ENCODE measurements at regions not wholly inside any gene's neighbourhood (a gene's known extent, or its start where the extent isn't known, plus 50 kb on each side); places are given as distances from the start of the nearest gene placed in this dataset.
"Not testable (repeated sequence)": the region's sequence is repeated elsewhere in the genome, so short reads cannot be mapped to it uniquely, and the experiment has no call there.

- Mint-ChIP-seq H3K4me3 (ENCODE audit: unreplicated experiment) (no peak overlapping the region), H3K27ac (ENCODE audit: unreplicated experiment) (no peak overlapping the region), H3K27me3 (ENCODE audit: insufficient read depth, unreplicated experiment) (peaks cover 3% of the 10 kb centered on the region), H3K9me3 (ENCODE audit: unreplicated experiment) (no peaks in the 10 kb centered on the region), H3K36me3 (ENCODE audit: insufficient read depth, unreplicated experiment) (no peaks in the 10 kb centered on the region), H3K4me1 (ENCODE audit: low read depth, unreplicated experiment) (no peaks in the 10 kb centered on the region)
- no peaks in the 10 kb centered on the region for H3K9me3 ChIP-seq
- ChIA-PET POLR2A (no interaction called here), CTCF (no interaction called here)
- H3K4me3 ChIP-seq (ENCODE audit: low read depth, low read length), result no peak overlapping the region
- no TSS peak for BruUV-seq (replicated peaks)
- DNase-seq, result no peak
- intact Hi-C loops (cut with micrococcal nuclease; ENCODE audit: unreplicated experiment), result no loop called here
- no peaks in the 10 kb centered on the region for H3K4me1 ChIP-seq
- H3K36me3 ChIP-seq (ENCODE audit: control insufficient read depth, insufficient read depth, low read length), result no peaks in the 10 kb centered on the region
- no peak for TF ChIP-seq CTCF (IDR thresholded peaks at IDR 0.05; ENCODE audit: insufficient read depth in 1 of 2, low read depth in 1 of 2, low read length in 1 of 2, severe bottlenecking in 1 of 2, unreplicated experiment in 1 of 2)
- H3K27me3 ChIP-seq (replicated peaks; ENCODE audit: control insufficient read depth, insufficient read depth, low read length), result no peaks in the 10 kb centered on the region
Observed at GRCh38 chr6:11847515-11848345, 69.1 kb upstream of the ADTRP start.

DNA sequence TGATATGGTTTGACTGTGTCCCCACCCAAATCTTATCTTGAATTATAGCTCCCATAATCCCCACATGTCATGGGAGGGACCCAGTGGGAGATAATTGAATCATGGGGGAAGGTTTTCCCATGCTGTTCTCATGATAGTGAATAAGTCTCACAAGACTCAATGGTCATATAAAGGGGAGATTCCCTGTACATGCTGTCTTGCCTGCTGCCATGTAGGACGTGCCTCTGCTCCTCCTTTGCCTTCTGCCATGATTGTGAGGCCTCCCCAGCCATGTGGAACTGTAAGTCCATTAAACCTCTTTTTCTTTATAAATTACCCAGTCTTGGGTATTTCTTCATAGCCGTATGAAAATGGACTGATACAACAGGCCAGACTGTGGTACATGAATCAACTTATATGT is 68.5 kb upstream of the ADTRP start:
- BruUV-seq (replicated peaks); H3K9me3 Mint-ChIP-seq (ENCODE audit: unreplicated experiment); H3K27me3 Mint-ChIP-seq (ENCODE audit: insufficient read depth, unreplicated experiment); CTCF ChIA-PET; H3K27me3 ChIP-seq (replicated peaks; ENCODE audit: control insufficient read depth, insufficient read depth, low read length); H3K4me1 ChIP-seq; DNase-seq; H3K9me3 ChIP-seq; H3K4me3 Mint-ChIP-seq (ENCODE audit: unreplicated experiment); H3K36me3 Mint-ChIP-seq (ENCODE audit: insufficient read depth, unreplicated experiment); POLR2A ChIA-PET; H3K4me3 ChIP-seq (ENCODE audit: low read depth, low read length); H3K27ac Mint-ChIP-seq (ENCODE audit: unreplicated experiment); H3K4me1 Mint-ChIP-seq (ENCODE audit: low read depth, unreplicated experiment); intact Hi-C loops (cut with micrococcal nuclease; ENCODE audit: unreplicated experiment); H3K36me3 ChIP-seq (ENCODE audit: control insufficient read depth, insufficient read depth, low read length): not testable (repeated sequence)

DNA sequence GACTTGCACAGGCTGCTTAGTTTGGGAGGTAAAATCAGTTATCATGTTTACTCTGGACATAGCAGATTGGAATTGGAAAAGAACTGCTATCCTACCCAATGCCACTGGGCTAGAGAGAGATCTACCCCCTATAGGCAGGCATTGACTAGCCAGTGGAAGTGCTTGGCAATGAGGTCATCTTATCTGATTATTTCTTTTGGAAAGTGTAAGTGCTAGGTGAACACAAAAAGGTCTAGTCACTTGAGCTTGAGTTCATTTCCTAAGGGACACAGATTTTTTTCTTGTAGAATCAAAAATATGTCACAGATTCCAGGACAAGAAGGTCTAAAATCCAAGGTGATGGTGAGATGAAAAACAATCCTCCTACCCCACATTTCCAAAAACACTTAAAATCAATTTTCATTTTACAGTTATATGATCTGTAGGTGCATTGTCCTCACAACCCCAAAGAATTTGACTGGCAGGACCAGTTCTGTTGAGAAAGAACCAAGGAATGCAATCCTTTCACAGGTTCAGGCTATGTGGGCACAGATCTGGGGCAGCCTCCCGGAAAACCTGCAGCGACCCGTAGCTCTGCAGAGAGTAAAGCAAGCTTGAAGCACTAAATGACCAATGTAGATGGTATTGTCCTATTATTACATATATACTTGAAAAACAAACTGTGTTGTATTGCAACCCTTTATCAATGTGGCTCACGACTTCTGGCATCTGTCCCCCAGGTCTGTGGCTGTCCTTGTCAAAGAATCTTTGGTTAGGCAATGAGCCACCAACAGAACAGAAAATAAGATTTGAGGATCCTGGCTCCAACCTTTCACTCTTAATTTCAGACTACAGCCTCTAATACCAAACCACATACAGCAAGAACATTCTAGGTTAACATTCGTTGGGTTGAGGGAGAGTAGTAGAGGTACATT is 67.3 kb upstream of the ADTRP start:
- intact Hi-C loops (cut with micrococcal nuclease; ENCODE audit: unreplicated experiment), result no loop called here
- no TSS peak for BruUV-seq (replicated peaks)
- H3K36me3 ChIP-seq (ENCODE audit: control insufficient read depth, insufficient read depth, low read length), result no peaks in the 10 kb centered on the region
- DNase-seq, result no peak
- H3K27ac Mint-ChIP-seq (ENCODE audit: unreplicated experiment), result no peak overlapping the region
- H3K9me3 ChIP-seq, result no peaks in the 10 kb centered on the region
- H3K27me3 ChIP-seq (replicated peaks; ENCODE audit: control insufficient read depth, insufficient read depth, low read length), result no peaks in the 10 kb centered on the region
- CTCF ChIA-PET, result no interaction called here
- TF ChIP-seq CTCF (IDR thresholded peaks at IDR 0.05; ENCODE audit: insufficient read depth in 1 of 2, low read depth in 1 of 2, low read length in 1 of 2, severe bottlenecking in 1 of 2, unreplicated experiment in 1 of 2), result no peak
- peaks cover 3% of the 10 kb centered on the region for H3K27me3 Mint-ChIP-seq (ENCODE audit: insufficient read depth, unreplicated experiment)
- H3K36me3 Mint-ChIP-seq (ENCODE audit: insufficient read depth, unreplicated experiment), result no peaks in the 10 kb centered on the region
- no peak overlapping the region for H3K4me3 ChIP-seq (ENCODE audit: low read depth, low read length)
- no peaks in the 10 kb centered on the region for H3K4me1 ChIP-seq
- H3K4me1 Mint-ChIP-seq (ENCODE audit: low read depth, unreplicated experiment), result no peaks in the 10 kb centered on the region
- POLR2A ChIA-PET, result no interaction called here
- no peak overlapping the region for H3K4me3 Mint-ChIP-seq (ENCODE audit: unreplicated experiment)
- H3K9me3 Mint-ChIP-seq (ENCODE audit: unreplicated experiment), result no peaks in the 10 kb centered on the region

GRCh38 chr6:11842795-11843194 is 64.2 kb upstream of the ADTRP start:
- H3K9me3 Mint-ChIP-seq (ENCODE audit: unreplicated experiment); H3K4me3 ChIP-seq (ENCODE audit: low read depth, low read length); H3K9me3 ChIP-seq; H3K4me1 Mint-ChIP-seq (ENCODE audit: low read depth, unreplicated experiment); H3K27me3 ChIP-seq (replicated peaks; ENCODE audit: control insufficient read depth, insufficient read depth, low read length); H3K4me3 Mint-ChIP-seq (ENCODE audit: unreplicated experiment); H3K27ac Mint-ChIP-seq (ENCODE audit: unreplicated experiment); H3K36me3 Mint-ChIP-seq (ENCODE audit: insufficient read depth, unreplicated experiment); H3K4me1 ChIP-seq; intact Hi-C loops (cut with micrococcal nuclease; ENCODE audit: unreplicated experiment); POLR2A ChIA-PET; CTCF ChIA-PET; BruUV-seq (replicated peaks); H3K36me3 ChIP-seq (ENCODE audit: control insufficient read depth, insufficient read depth, low read length); DNase-seq; H3K27me3 Mint-ChIP-seq (ENCODE audit: insufficient read depth, unreplicated experiment): not testable (repeated sequence)

All from Caco-2 (cell line).